ENCODE measurements at regions not wholly inside any gene's neighbourhood (a gene's known extent, or its start where the extent isn't known, plus 50 kb on each side); places are given as distances from the start of the nearest gene placed in this dataset.

- TF ChIP-seq CTCF (IDR thresholded peaks at IDR 0.05) (no peak), ZFX (IDR thresholded peaks at IDR 0.05; ENCODE audit: borderline replicate concordance) (no peak)
Observed at GRCh38 chr2:238658054-238658407, 189.9 kb upstream of the TWIST2 start.
